SK-N-SH treated with all-trans-retinoic acid at 6 μM for 48 hours (cell line): ENCODE measurements at regions not wholly inside any gene's neighbourhood (a gene's known extent, or its start where the extent isn't known, plus 50 kb on each side); places are given as distances from the start of the nearest gene placed in this dataset.

Experiments
- ATAC-seq: fragments of 200-7000 bp; cut with Tn5 transposase; 3 replicates; pipeline ENCODE4 v1.9.1; 2020; ENCODE audit warnings: mild to moderate bottlenecking, moderate library complexity
- ARNTL ChIP-seq: fragments of 450-650 bp; formaldehyde crosslinking; IDR thresholded peaks from 2 replicates; pipeline ENCODE4 v1.5.0; 2020; ENCODE audit warnings: low read depth, mild to moderate bottlenecking, moderate library complexity, borderline replicate concordance
- CREB5 ChIP-seq: fragments of 250-450 bp; sonication (Bioruptor Pico); IDR thresholded peaks from 2 replicates; pipeline ENCODE4 v1.5.1; 2020; ENCODE audit warnings: low read depth, mild to moderate bottlenecking, moderate library complexity
- CSDC2 ChIP-seq: fragments of 250-450 bp; sonication (Bioruptor Pico); IDR thresholded peaks from 2 replicates; pipeline ENCODE4 v1.5.0; 2020; ENCODE audit warnings: mild to moderate bottlenecking, moderate library complexity
- GLIS3 ChIP-seq: fragments of 250-450 bp; sonication (Bioruptor Pico); IDR thresholded peaks from 2 replicates; pipeline ENCODE4 v1.5.0; 2020; ENCODE audit warnings: mild to moderate bottlenecking, moderate library complexity
- ISL1 ChIP-seq: fragments of 250-450 bp; sonication (Bioruptor Pico); IDR thresholded peaks from 2 replicates; pipeline ENCODE4 v2.1.2; 2022; ENCODE audit warnings: mild to moderate bottlenecking, moderate library complexity
- OSR1 ChIP-seq: fragments of 250-450 bp; sonication (Bioruptor Pico); IDR thresholded peaks from 2 replicates; pipeline ENCODE4 v1.8.0; 2022; ENCODE audit warnings: moderate library complexity, mild to moderate bottlenecking, inconsistent platforms
- SNAI2 ChIP-seq: fragments of 250-450 bp; sonication (Bioruptor Pico); IDR thresholded peaks from 2 replicates; pipeline ENCODE4 v1.5.0; 2020; ENCODE audit warnings: mild to moderate bottlenecking, moderate library complexity
- TCF4 ChIP-seq: fragments of 250-450 bp; sonication (Bioruptor Pico); IDR thresholded peaks from 2 replicates; pipeline ENCODE4 v1.8.0; 2021; ENCODE audit warnings: mild to moderate bottlenecking, moderate library complexity, borderline replicate concordance
- TOX ChIP-seq: fragments of 250-450 bp; sonication (Bioruptor Pico); IDR thresholded peaks from 2 replicates; pipeline ENCODE4 v1.8.0; 2021; ENCODE audit warnings: mild to moderate bottlenecking, moderate library complexity, borderline replicate concordance
- TSHZ2 ChIP-seq: fragments of 250-450 bp; sonication (Bioruptor Pico); IDR thresholded peaks from 2 replicates; pipeline ENCODE4 v1.5.0; 2020; ENCODE audit warnings: mild to moderate bottlenecking, moderate library complexity
- ZC3H10 ChIP-seq: fragments of 250-450 bp; sonication (Bioruptor Pico); IDR thresholded peaks from 2 replicates; pipeline ENCODE4 v1.5.1; 2021; ENCODE audit warnings: mild to moderate bottlenecking, moderate library complexity
- ZFP30 ChIP-seq: fragments of 450-650 bp; formaldehyde crosslinking; IDR thresholded peaks from 2 replicates; pipeline ENCODE4 v1.5.0; 2022; ENCODE audit warnings: mild to moderate bottlenecking, moderate library complexity
- ZNF565 ChIP-seq: fragments of 450-650 bp; formaldehyde crosslinking; conservative IDR thresholded peaks from 2 replicates; pipeline ENCODE4 v1.5.0; 2020; ENCODE audit warnings: low read depth, mild to moderate bottlenecking, moderate library complexity
- ZNF8 ChIP-seq: fragments of 450-650 bp; formaldehyde crosslinking; IDR thresholded peaks from 2 replicates; pipeline ENCODE4 v1.5.0; 2020; ENCODE audit warnings: mild to moderate bottlenecking, moderate library complexity
- TF ChIP-seq, protein P1 (sequence below): fragments of 250-450 bp; sonication (Bioruptor Pico); IDR thresholded peaks from 2 replicates; pipeline ENCODE4 v1.5.1; 2021; ENCODE audit warnings: mild to moderate bottlenecking, moderate library complexity
- TF ChIP-seq, protein P2 (sequence below): fragments of 250-450 bp; sonication (Bioruptor Pico); IDR thresholded peaks from 2 replicates; pipeline ENCODE4 v1.8.0; 2020; ENCODE audit warnings: mild to moderate bottlenecking, moderate library complexity, borderline replicate concordance

DNA sequence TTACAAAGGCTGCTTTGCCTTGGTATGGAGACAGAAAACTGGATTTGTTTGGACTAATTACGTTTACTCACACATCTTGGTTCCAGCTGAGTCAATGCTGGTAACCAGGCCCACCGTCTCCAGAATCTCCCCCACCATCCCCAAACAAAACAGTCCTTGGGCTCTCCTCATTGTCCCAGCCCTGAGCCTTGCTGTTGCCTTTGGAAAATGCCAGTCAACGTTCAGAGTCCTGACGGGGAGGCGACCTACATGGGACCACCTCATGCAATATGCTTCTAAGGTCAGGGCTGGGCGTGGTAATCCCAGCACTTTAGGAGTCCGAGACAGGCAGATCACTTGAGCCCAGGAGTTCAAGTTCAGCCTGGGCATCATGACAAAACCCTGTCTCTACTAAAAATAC, 85.2 kb upstream of the IQSEC1 start (continued):
- TF ChIP-seq CREB5 (CRISPR knock-in tag) = no peak
- TF ChIP-seq ZC3H10 (CRISPR knock-in tag) = no peak
- TF ChIP-seq ZNF8 (CRISPR knock-in tag) = no peak
- TF ChIP-seq OSR1 (CRISPR knock-in tag) = no peak
- TF ChIP-seq, all 23 proteins: peak for 0

DNA sequence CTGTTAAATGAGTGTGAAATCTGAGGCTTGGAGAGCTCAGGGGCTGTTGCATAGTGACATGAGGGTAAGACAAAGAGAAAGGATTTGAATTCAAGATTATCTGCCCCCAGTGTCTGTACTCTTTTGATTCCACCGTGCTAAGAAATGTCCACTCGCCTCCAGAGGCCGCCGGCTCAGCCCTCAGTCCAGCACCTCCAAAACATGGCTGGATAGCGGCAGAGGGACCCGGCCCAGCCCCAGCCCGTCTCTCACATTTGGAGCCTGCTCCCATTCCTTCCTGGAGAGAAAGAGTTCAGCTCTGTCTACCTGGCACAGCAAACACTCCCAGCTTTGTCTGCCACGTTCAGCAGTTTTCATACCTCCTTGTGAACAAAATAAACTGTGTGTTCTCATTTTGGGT, 84.8 kb upstream of the IQSEC1 start:
- ATAC-seq = no peak

GRCh38 chr3:13152826-13153710, 79.8 kb upstream of the IQSEC1 start:
- no peak for ATAC-seq
- TF ChIP-seq CSDC2 (CRISPR knock-in tag) (no peak), TCF4 (CRISPR knock-in tag) (no peak), GLIS3 (CRISPR knock-in tag) (no peak)

More for the DNA sequence above, 84.8 kb upstream of the IQSEC1 start:
- TF ChIP-seq ZC3H10 (CRISPR knock-in tag) (no peak), OSR1 (CRISPR knock-in tag) (no peak), ARNTL (CRISPR knock-in tag) (no peak), ZNF8 (CRISPR knock-in tag) (no peak), CSDC2 (CRISPR knock-in tag) (no peak), TCF4 (CRISPR knock-in tag) (no peak), ISL1 (no peak), TSHZ2 (CRISPR knock-in tag) (no peak), TOX (no peak), SNAI2 (CRISPR knock-in tag) (no peak)
- TF ChIP-seq, protein P1, sequence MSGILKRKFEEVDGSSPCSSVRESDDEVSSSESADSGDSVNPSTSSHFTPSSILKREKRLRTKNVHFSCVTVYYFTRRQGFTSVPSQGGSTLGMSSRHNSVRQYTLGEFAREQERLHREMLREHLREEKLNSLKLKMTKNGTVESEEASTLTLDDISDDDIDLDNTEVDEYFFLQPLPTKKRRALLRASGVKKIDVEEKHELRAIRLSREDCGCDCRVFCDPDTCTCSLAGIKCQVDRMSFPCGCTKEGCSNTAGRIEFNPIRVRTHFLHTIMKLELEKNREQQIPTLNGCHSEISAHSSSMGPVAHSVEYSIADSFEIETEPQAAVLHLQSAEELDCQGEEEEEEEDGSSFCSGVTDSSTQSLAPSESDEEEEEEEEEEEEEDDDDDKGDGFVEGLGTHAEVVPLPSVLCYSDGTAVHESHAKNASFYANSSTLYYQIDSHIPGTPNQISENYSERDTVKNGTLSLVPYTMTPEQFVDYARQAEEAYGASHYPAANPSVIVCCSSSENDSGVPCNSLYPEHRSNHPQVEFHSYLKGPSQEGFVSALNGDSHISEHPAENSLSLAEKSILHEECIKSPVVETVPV (CRISPR knock-in tag) = no peak

GRCh38 chr3:13150624-13151023, 77.4 kb upstream of the IQSEC1 start:
- TF ChIP-seq ZNF565 (CRISPR knock-in tag) (no peak), CREB5 (CRISPR knock-in tag) (no peak), TOX (no peak), ZFP30 (CRISPR knock-in tag) (no peak), ARNTL (CRISPR knock-in tag) (no peak), TCF4 (CRISPR knock-in tag) (no peak)
- TF ChIP-seq, protein P2, sequence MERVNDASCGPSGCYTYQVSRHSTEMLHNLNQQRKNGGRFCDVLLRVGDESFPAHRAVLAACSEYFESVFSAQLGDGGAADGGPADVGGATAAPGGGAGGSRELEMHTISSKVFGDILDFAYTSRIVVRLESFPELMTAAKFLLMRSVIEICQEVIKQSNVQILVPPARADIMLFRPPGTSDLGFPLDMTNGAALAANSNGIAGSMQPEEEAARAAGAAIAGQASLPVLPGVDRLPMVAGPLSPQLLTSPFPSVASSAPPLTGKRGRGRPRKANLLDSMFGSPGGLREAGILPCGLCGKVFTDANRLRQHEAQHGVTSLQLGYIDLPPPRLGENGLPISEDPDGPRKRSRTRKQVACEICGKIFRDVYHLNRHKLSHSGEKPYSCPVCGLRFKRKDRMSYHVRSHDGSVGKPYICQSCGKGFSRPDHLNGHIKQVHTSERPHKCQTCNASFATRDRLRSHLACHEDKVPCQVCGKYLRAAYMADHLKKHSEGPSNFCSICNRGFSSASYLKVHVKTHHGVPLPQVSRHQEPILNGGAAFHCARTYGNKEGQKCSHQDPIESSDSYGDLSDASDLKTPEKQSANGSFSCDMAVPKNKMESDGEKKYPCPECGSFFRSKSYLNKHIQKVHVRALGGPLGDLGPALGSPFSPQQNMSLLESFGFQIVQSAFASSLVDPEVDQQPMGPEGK = no peak
- ATAC-seq = no peak
